ENCODE measurements at regions not wholly inside any gene's neighbourhood (a gene's known extent, or its start where the extent isn't known, plus 50 kb on each side); places are given as distances from the start of the nearest gene placed in this dataset.

- TF ChIP-seq EZH2 (IDR thresholded peaks at IDR 0.05; ENCODE audit: insufficient read depth, poor library complexity, severe bottlenecking): no peak
- TF ChIP-seq EZH2phosphoT487 (IDR thresholded peaks at IDR 0.05; ENCODE audit: insufficient read depth, low read depth): no peak
These were observed 111.7 kb upstream of the PCAT7 start for GRCh38 chr9:94443032-94443722.

Measured in GM23248 (cell line).